WI38 (cell line): ENCODE measurements at regions not wholly inside any gene's neighbourhood (a gene's known extent, or its start where the extent isn't known, plus 50 kb on each side); places are given as distances from the start of the nearest gene placed in this dataset.

Experiments
- H3K4me3 ChIP-seq: 2 replicates; pipeline ENCODE4 v1.5.1; 2011; ENCODE audit warnings: low read depth, mild to moderate bottlenecking, control low read depth, low read length
- CTCF ChIP-seq: IDR thresholded peaks from 2 replicates; pipeline ENCODE4 v1.5.1; 2012; ENCODE audit warnings: low read depth, mild to moderate bottlenecking, control low read depth, low read length

GRCh38 chr2:35293261-35293660 is 1062.3 kb upstream of the CRIM1 start:
- H3K4me3 ChIP-seq: no peak overlapping the region
- TF ChIP-seq CTCF: no peak

- no peak for TF ChIP-seq CTCF
- no peak overlapping the region for H3K4me3 ChIP-seq
Measured at GRCh38 chr2:35292199-35292598, 1063.4 kb upstream of the CRIM1 start.

- TF ChIP-seq CTCF: no peak
- H3K4me3 ChIP-seq: no peak overlapping the region
Measured at GRCh38 chr2:35281702-35282101, 1073.9 kb upstream of the CRIM1 start.

GRCh38 chr2:35255826-35256225 is 1099.8 kb upstream of the CRIM1 start:
- TF ChIP-seq CTCF: no peak

GRCh38 chr2:35251156-35251555 is 1104.4 kb upstream of the CRIM1 start:
- H3K4me3 ChIP-seq: no peak overlapping the region
- TF ChIP-seq CTCF: no peak

More at GRCh38 chr2:35255826-35256225, 1099.8 kb upstream of the CRIM1 start:
- no peak overlapping the region for H3K4me3 ChIP-seq

- no peak for TF ChIP-seq CTCF
- H3K4me3 ChIP-seq: no peak overlapping the region
Measured at GRCh38 chr2:35246702-35247101, 1108.9 kb upstream of the CRIM1 start.

- no peak overlapping the region for H3K4me3 ChIP-seq
- no peak for TF ChIP-seq CTCF
Measured at GRCh38 chr2:35228584-35228983, 1127.0 kb upstream of the CRIM1 start.
